Body of pancreas (tissue), 4 donors: ENCODE measurements at regions not wholly inside any gene's neighbourhood (a gene's known extent, or its start where the extent isn't known, plus 50 kb on each side); places are given as distances from the start of the nearest gene placed in this dataset.

Source experiments
- POLR2A ChIP-seq, 3 donors: fragments of 450-650 bp; IDR thresholded peaks; one replicate each; pipeline ENCODE4 v1.6.1; 2016; ENCODE audit warnings: antibody characterized with exemption in 3 of 3, mild to moderate bottlenecking in 2 of 3
- TF ChIP-seq, protein P1 (sequence below), 7 experiments: fragments of 450-650 bp in 4 of 7; fragments of 200-600 bp in 3 of 7; sonication (generic) in 3 of 7; IDR thresholded peaks; one replicate each; pipeline ENCODE4 v1.5.1; 2016 to 2019; ENCODE audit warnings: antibody characterized with exemption in 7 of 7

GRCh38 chr6:130765181-130765727, 62.0 kb upstream of the SMLR1 start:
- TF ChIP-seq, protein P1, sequence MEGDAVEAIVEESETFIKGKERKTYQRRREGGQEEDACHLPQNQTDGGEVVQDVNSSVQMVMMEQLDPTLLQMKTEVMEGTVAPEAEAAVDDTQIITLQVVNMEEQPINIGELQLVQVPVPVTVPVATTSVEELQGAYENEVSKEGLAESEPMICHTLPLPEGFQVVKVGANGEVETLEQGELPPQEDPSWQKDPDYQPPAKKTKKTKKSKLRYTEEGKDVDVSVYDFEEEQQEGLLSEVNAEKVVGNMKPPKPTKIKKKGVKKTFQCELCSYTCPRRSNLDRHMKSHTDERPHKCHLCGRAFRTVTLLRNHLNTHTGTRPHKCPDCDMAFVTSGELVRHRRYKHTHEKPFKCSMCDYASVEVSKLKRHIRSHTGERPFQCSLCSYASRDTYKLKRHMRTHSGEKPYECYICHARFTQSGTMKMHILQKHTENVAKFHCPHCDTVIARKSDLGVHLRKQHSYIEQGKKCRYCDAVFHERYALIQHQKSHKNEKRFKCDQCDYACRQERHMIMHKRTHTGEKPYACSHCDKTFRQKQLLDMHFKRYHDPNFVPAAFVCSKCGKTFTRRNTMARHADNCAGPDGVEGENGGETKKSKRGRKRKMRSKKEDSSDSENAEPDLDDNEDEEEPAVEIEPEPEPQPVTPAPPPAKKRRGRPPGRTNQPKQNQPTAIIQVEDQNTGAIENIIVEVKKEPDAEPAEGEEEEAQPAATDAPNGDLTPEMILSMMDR (IDR thresholded peaks at IDR 0.05): no peak
- no peak for TF ChIP-seq POLR2A (IDR thresholded peaks at IDR 0.05)
